GM12878 (cell line): ENCODE measurements at regions not wholly inside any gene's neighbourhood (a gene's known extent, or its start where the extent isn't known, plus 50 kb on each side); places are given as distances from the start of the nearest gene placed in this dataset.

ENCODE experiments used
- ATAC-seq: fragments of 200-7000 bp; cut with Tn5 transposase; 3 replicates; pipeline ENCODE4 v1.9.1; 2020; ENCODE audit warnings: mild to moderate bottlenecking, moderate library complexity
- BruUV-seq: library from RNA; stranded (reverse); fragments of 400-500 nt; replicated peaks from 2 replicates; lab custom pipeline; 2021; lab: Mats Ljungman, UMichigan
- CTCF ChIA-PET: fragments of 300-600 bp; sonication (Branson Sonifier 250); formaldehyde crosslinking; extraction: SDS; loops from one replicate; lab custom pipeline; 2021; ENCODE audit warnings: inconsistent platforms; lab: Yijun Ruan, JAX
- POLR2A ChIA-PET: fragments of 350-600 bp; formaldehyde crosslinking; extraction: SDS; loops from one replicate; lab custom pipeline; 2021; ENCODE audit warnings: inconsistent platforms; lab: Charles Lee
- RAD21 ChIA-PET: fragments of 300-600 bp; sonication (Branson Sonifier 250); formaldehyde crosslinking; loops from one replicate; lab custom pipeline; 2023; ENCODE audit warnings: antibody characterized with exemption; ENCODE audit not compliant: unreplicated experiment; lab: Charles Lee
- SMC1A ChIA-PET: fragments of 300-600 bp; sonication (Branson Sonifier 250); formaldehyde crosslinking; loops from one replicate; lab custom pipeline; 2023; ENCODE audit not compliant: unreplicated experiment, uncharacterized antibody; lab: Charles Lee
- DNase-seq: peaks from one replicate; pipeline ENCODE4 v3.0.0-alpha.2; 2011; ENCODE audit warnings: low read depth, low spot score
- FAIRE-seq: peaks from 3 replicates; lab custom pipeline; 2011; peaks lifted over from hg19 to GRCh38; lab: Jason Lieb, UNC
- H2AFZ ChIP-seq: 2 replicates; pipeline ENCODE4 v1.6.0; 2011; ENCODE audit warnings: low read depth, low read length, control low read depth; ENCODE audit not compliant: control insufficient read depth
- H3K27ac ChIP-seq: 2 replicates; pipeline ENCODE4 v1.5.1; 2011; ENCODE audit warnings: control low read depth; ENCODE audit not compliant: control insufficient read depth, insufficient read depth
- H3K27me3 ChIP-seq, 2 experiments: replicated peaks in 1 of 2; 2 replicates each; pipeline versions ENCODE4 v1.6.0 to v1.6.1; 2011; ENCODE audit warnings: low read length in 1 of 2; ENCODE audit not compliant: control insufficient read depth in 2 of 2, insufficient read depth in 2 of 2
- H3K36me3 ChIP-seq, 2 experiments: 2 replicates each; pipeline ENCODE4 v1.5.1; 2011; ENCODE audit warnings: low read length in 1 of 2; ENCODE audit not compliant: control insufficient read depth in 2 of 2, insufficient read depth in 2 of 2
- H3K4me1 ChIP-seq: 2 replicates; pipeline ENCODE4 v1.6.1; 2011; ENCODE audit warnings: mild to moderate bottlenecking, low read length, moderate library complexity, mixed read lengths; ENCODE audit not compliant: control insufficient read depth, insufficient read depth
- H3K4me2 ChIP-seq: 2 replicates; pipeline ENCODE4 v1.6.0; 2011; ENCODE audit warnings: control low read depth; ENCODE audit not compliant: control insufficient read depth, insufficient read depth
- H3K4me3 ChIP-seq: fragments of 200-600 bp; sonication (generic); 2 replicates; pipeline ENCODE4 v1.5.1; 2016
- H3K79me2 ChIP-seq: 2 replicates; pipeline ENCODE4 v1.6.0; 2011; ENCODE audit warnings: low read length; ENCODE audit not compliant: control insufficient read depth, insufficient read depth
- H3K9ac ChIP-seq: 2 replicates; pipeline ENCODE4 v1.8.0; 2011; ENCODE audit warnings: low read length, control low read depth, mixed read lengths; ENCODE audit not compliant: control insufficient read depth, insufficient read depth
- H3K9me3 ChIP-seq: replicated peaks from 3 replicates; pipeline ENCODE4 v1.5.1; 2011; ENCODE audit warnings: mild to moderate bottlenecking, low read length; ENCODE audit not compliant: control insufficient read depth, insufficient read depth
- H4K20me1 ChIP-seq: 2 replicates; pipeline ENCODE4 v1.6.0; 2011; ENCODE audit not compliant: control insufficient read depth, insufficient read depth
- ASH2L ChIP-seq: fragments of 300-600, 200-600 bp; sonication (generic); IDR thresholded peaks from 2 replicates; pipeline ENCODE4 v1.6.1; 2017; ENCODE audit warnings: low read depth, mild to moderate bottlenecking, borderline replicate concordance
- ATF2 ChIP-seq: IDR thresholded peaks from 2 replicates; pipeline ENCODE4 v1.6.1; 2012; ENCODE audit warnings: low read length, inconsistent platforms
- BMI1 ChIP-seq: fragments of 450-650 bp; IDR thresholded peaks from 2 replicates; pipeline ENCODE4 v1.6.1; 2016; ENCODE audit warnings: mild to moderate bottlenecking, moderate library complexity, borderline replicate concordance
- IKZF1 ChIP-seq: fragments of 450-650 bp; conservative IDR thresholded peaks from 2 replicates; pipeline ENCODE4 v1.6.1; 2017; ENCODE audit warnings: antibody characterized with exemption, mild to moderate bottlenecking
- LARP7 ChIP-seq: fragments of 450-650 bp; IDR thresholded peaks from 2 replicates; pipeline ENCODE4 v1.6.1; 2017; ENCODE audit warnings: mild to moderate bottlenecking
- RAD51 ChIP-seq: fragments of 450-650 bp; IDR thresholded peaks from 2 replicates; pipeline ENCODE4 v1.6.1; 2016; ENCODE audit warnings: moderate library complexity, mild to moderate bottlenecking, inconsistent platforms
- RCOR1 ChIP-seq: conservative IDR thresholded peaks from 2 replicates; pipeline ENCODE4 v1.6.1; 2012; ENCODE audit warnings: low read depth, low read length, improper control_type of control experiment
- SMARCA5 ChIP-seq: fragments of 450-650 bp; IDR thresholded peaks from 2 replicates; pipeline ENCODE4 v1.6.1; 2017; ENCODE audit warnings: mild to moderate bottlenecking
- USF1 ChIP-seq: IDR thresholded peaks from 2 replicates; pipeline ENCODE4 v1.6.1; 2011; ENCODE audit warnings: borderline replicate concordance, low read depth, mild to moderate bottlenecking, moderate library complexity, mixed read lengths, low read length; ENCODE audit not compliant: insufficient read depth; ENCODE audit errors: extremely low read length
- WGBS: methylation state at CpG from one replicate; pipeline ENCODE4 v1.1.6; 2016; ENCODE audit warnings: low lambda C conversion rate; ENCODE audit not compliant: insufficient replicate concordance, insufficient coverage; ENCODE audit errors: missing lambda C conversion rate; 5-methylcytosine and 5-hydroxymethylcytosine counted together
- in situ Hi-C: fragments of 300-500 bp; cut with MboI; formaldehyde crosslinking; loops from 9 replicates; pipeline ENCODE4 v1.14.3; 2018; ENCODE audit warnings: mixed read lengths
- intact Hi-C: fragments of 100-400 bp; cut with micrococcal nuclease; formaldehyde crosslinking; loops from one replicate; pipeline ENCODE4 v1.14.2; 2022; ENCODE audit not compliant: unreplicated experiment

- 52% methylated on average over 6 of the region's 6 CpGs for WGBS
- no peaks in the 10 kb centered on the region for H3K9me3 ChIP-seq
- no peaks in the 10 kb centered on the region for H3K79me2 ChIP-seq
- H3K4me1 ChIP-seq, result no peaks in the 10 kb centered on the region
- CTCF ChIA-PET, result no interaction called here
- in situ Hi-C loops, result no loop called here
- no TSS peak for BruUV-seq
- POLR2A ChIA-PET, result no interaction called here
- H3K27me3 ChIP-seq, result no peaks in the 10 kb centered on the region
- no peak for DNase-seq
- SMC1A ChIA-PET, result no interaction called here
- no peak overlapping the region for H3K27ac ChIP-seq
- RAD21 ChIA-PET, result no interaction called here
- intact Hi-C loops, result no loop called here
- no peaks in the 10 kb centered on the region for H4K20me1 ChIP-seq
- TF ChIP-seq RAD51 (no peak), SMARCA5 (no peak)
- no peak for ATAC-seq
- no peaks in the 10 kb centered on the region for H3K36me3 ChIP-seq
- no peak for FAIRE-seq
- no peak overlapping the region for H3K9ac ChIP-seq
- H3K4me3 ChIP-seq, result no peak overlapping the region
- H2AFZ ChIP-seq, result no peak overlapping the region
- H3K4me2 ChIP-seq, result no peak overlapping the region
Observed at GRCh38 chr2:108154366-108155061, 85.3 kb upstream of the SULT1C3 start.

- no peaks in the 10 kb centered on the region for H3K9me3 ChIP-seq
- in situ Hi-C loops, result no loop called here
- no peak overlapping the region for H3K27ac ChIP-seq
- no peak overlapping the region for H3K9ac ChIP-seq
- intact Hi-C loops, result no loop called here
- POLR2A ChIA-PET, result no interaction called here
- ATAC-seq (no peak), DNase-seq (no peak), FAIRE-seq (no peak)
- H3K4me3 ChIP-seq, result no peak overlapping the region
- CTCF ChIA-PET, result interaction anchor here (1.1 kb wide), 1 partner anchor 9 kb away, joined by 4 read pairs; no protein-coding TSS in a partner anchor
- no peaks in the 10 kb centered on the region for H3K36me3 ChIP-seq
- BruUV-seq, result no TSS peak
- no peak for TF ChIP-seq BMI1
- TF ChIP-seq IKZF1, result no peak
- no peak for TF ChIP-seq RCOR1
- TF ChIP-seq ATF2, result no peak
- no peak for TF ChIP-seq LARP7
- no peak for TF ChIP-seq USF1
- TF ChIP-seq ASH2L, result no peak
- RAD21 ChIA-PET, result no interaction called here
- no peak overlapping the region for H3K4me2 ChIP-seq
- no peaks in the 10 kb centered on the region for H3K4me1 ChIP-seq
- no peaks in the 10 kb centered on the region for H3K79me2 ChIP-seq
- SMC1A ChIA-PET, result interaction anchor here (0.8 kb wide), 1 partner anchor 11 kb away, joined by 3 read pairs; no protein-coding TSS in a partner anchor
- H3K27me3 ChIP-seq, result no peaks in the 10 kb centered on the region; a peak in 1 of 4 replicates
- H2AFZ ChIP-seq, result no peak overlapping the region
- 41% methylated on average over 1 of the region's 1 CpG for WGBS
- no peaks in the 10 kb centered on the region for H4K20me1 ChIP-seq
Observed at GRCh38 chr2:108161298-108161697, 78.5 kb upstream of the SULT1C3 start.
